Keratinocyte (primary cell): ENCODE measurements at regions not wholly inside any gene's neighbourhood (a gene's known extent, or its start where the extent isn't known, plus 50 kb on each side); places are given as distances from the start of the nearest gene placed in this dataset.

Experiments used
- DNase-seq: peaks from one replicate; pipeline ENCODE4 v3.0.0-alpha.2; 2011; ENCODE audit warnings: low read depth, missing footprints, low spot score
- FAIRE-seq: peaks from 2 replicates; lab custom pipeline; 2011; peaks lifted over from hg19 to GRCh38; lab: Jason Lieb, UNC
- H2AFZ ChIP-seq: 2 replicates; pipeline ENCODE4 v1.6.0; 2012; ENCODE audit warnings: low read length, control low read depth, inconsistent platforms; ENCODE audit not compliant: control insufficient read depth
- H3K27ac ChIP-seq: 2 replicates; pipeline ENCODE4 v1.5.1; 2011; ENCODE audit warnings: low read length; ENCODE audit not compliant: control insufficient read depth, insufficient read depth
- H3K27me3 ChIP-seq: 3 replicates; pipeline ENCODE4 v1.6.0; 2011; ENCODE audit warnings: low read length; ENCODE audit not compliant: control insufficient read depth, insufficient read depth; ENCODE audit errors: extremely low read depth
- H3K36me3 ChIP-seq, 2 experiments: 2 replicates in 1 of 2; 3 replicates in 1 of 2; pipeline ENCODE4 v1.5.1; 2011; ENCODE audit warnings: low read length in 2 of 2, mild to moderate bottlenecking in 1 of 2; ENCODE audit not compliant: control insufficient read depth in 2 of 2, insufficient read depth in 2 of 2; ENCODE audit errors: extremely low read depth in 1 of 2
- H3K4me1 ChIP-seq: 3 replicates; pipeline ENCODE4 v1.5.1; 2011; ENCODE audit warnings: low read length; ENCODE audit not compliant: control insufficient read depth, insufficient read depth; ENCODE audit errors: extremely low read depth
- H3K4me2 ChIP-seq: 3 replicates; pipeline ENCODE4 v1.6.0; 2011; ENCODE audit warnings: low read depth, low read length; ENCODE audit not compliant: control insufficient read depth, insufficient read depth; ENCODE audit errors: extremely low read depth
- H3K4me3 ChIP-seq, 3 experiments: fragments of 200-600 bp in 1 of 3; sonication (generic) in 1 of 3; 2 replicates in 2 of 3; 3 replicates in 1 of 3; pipeline ENCODE4 v1.5.1; 2011 to 2016; ENCODE audit warnings: low read length in 3 of 3, mild to moderate bottlenecking in 3 of 3, control low read depth in 2 of 3, inconsistent platforms in 1 of 3, low read depth in 1 of 3, mixed read lengths in 1 of 3, mixed run types in 1 of 3, moderate library complexity in 1 of 3; ENCODE audit not compliant: control insufficient read depth in 2 of 3, insufficient read depth in 2 of 3; ENCODE audit errors: extremely low read depth in 1 of 3
- H3K79me2 ChIP-seq: 2 replicates; pipeline ENCODE4 v1.6.0; 2012; ENCODE audit warnings: low read length; ENCODE audit not compliant: control insufficient read depth, insufficient read depth
- H3K9ac ChIP-seq: 3 replicates; pipeline ENCODE4 v1.6.0; 2011; ENCODE audit warnings: low read length; ENCODE audit not compliant: control insufficient read depth, insufficient read depth; ENCODE audit errors: extremely low read depth
- H3K9me1 ChIP-seq: 3 replicates; pipeline ENCODE4 v1.6.0; 2011; ENCODE audit warnings: low read length; ENCODE audit not compliant: control insufficient read depth, insufficient read depth; ENCODE audit errors: extremely low read depth
- H3K9me3 ChIP-seq: 2 replicates; pipeline ENCODE4 v1.5.1; 2012; ENCODE audit warnings: low read depth, low read length; ENCODE audit not compliant: control insufficient read depth
- H4K20me1 ChIP-seq: 3 replicates; pipeline ENCODE4 v1.6.0; 2011; ENCODE audit warnings: low read length; ENCODE audit not compliant: control insufficient read depth, insufficient read depth; ENCODE audit errors: extremely low read depth
- EZH2 ChIP-seq: IDR thresholded peaks from one replicate; pipeline ENCODE4 v1.6.1; 2012; ENCODE audit warnings: inconsistent platforms, mild to moderate bottlenecking, low read length, moderate library complexity
- dilution Hi-C: fragments of 300-500 bp; cut with MboI; formaldehyde crosslinking; loops from one replicate; pipeline ENCODE4 v1.7.0; 2020; ENCODE audit warnings: low sequenced_read_pairs; ENCODE audit not compliant: extremely low pct_ligation_motif_present
- TF ChIP-seq, protein P1 (sequence below), 3 experiments: IDR thresholded peaks in 1 of 3; conservative IDR thresholded peaks in 1 of 3; optimal IDR thresholded peaks in 1 of 3; 2 replicates in 2 of 3; 3 replicates in 1 of 3; pipeline versions ENCODE3 to v1.5.1; 2011; ENCODE audit warnings: low read length in 3 of 3, mild to moderate bottlenecking in 3 of 3, moderate library complexity in 2 of 3, control low read depth in 1 of 3, inconsistent platforms in 1 of 3; ENCODE audit not compliant: insufficient read depth in 2 of 3; ENCODE audit errors: extremely low read depth in 1 of 3

GRCh38 chr13:34435338-34435737 is 506.7 kb upstream of the NBEA start:
- dilution Hi-C loops: no loop called here
- TF ChIP-seq, protein P1, sequence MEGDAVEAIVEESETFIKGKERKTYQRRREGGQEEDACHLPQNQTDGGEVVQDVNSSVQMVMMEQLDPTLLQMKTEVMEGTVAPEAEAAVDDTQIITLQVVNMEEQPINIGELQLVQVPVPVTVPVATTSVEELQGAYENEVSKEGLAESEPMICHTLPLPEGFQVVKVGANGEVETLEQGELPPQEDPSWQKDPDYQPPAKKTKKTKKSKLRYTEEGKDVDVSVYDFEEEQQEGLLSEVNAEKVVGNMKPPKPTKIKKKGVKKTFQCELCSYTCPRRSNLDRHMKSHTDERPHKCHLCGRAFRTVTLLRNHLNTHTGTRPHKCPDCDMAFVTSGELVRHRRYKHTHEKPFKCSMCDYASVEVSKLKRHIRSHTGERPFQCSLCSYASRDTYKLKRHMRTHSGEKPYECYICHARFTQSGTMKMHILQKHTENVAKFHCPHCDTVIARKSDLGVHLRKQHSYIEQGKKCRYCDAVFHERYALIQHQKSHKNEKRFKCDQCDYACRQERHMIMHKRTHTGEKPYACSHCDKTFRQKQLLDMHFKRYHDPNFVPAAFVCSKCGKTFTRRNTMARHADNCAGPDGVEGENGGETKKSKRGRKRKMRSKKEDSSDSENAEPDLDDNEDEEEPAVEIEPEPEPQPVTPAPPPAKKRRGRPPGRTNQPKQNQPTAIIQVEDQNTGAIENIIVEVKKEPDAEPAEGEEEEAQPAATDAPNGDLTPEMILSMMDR (optimal IDR thresholded peaks at IDR 0.05 in 1 of 3, IDR thresholded peaks at IDR 0.05 in 1 of 3, conservative IDR thresholded peaks at IDR 0.05 in 1 of 3; ENCODE audit: extremely low read depth in 1 of 3, insufficient read depth in 2 of 3, low read length in 3 of 3): no peak
- TF ChIP-seq EZH2: no peak
- no peaks in the 10 kb centered on the region for H3K9me1 ChIP-seq
- H3K36me3 ChIP-seq: no peaks in the 10 kb centered on the region
- DNase-seq (no peak), FAIRE-seq (no peak)
- no peaks in the 10 kb centered on the region for H3K27me3 ChIP-seq
- H3K4me3 ChIP-seq: no peak overlapping the region
- no peaks in the 10 kb centered on the region for H3K79me2 ChIP-seq
- no peak overlapping the region for H3K27ac ChIP-seq
- H3K4me2 ChIP-seq: no peak overlapping the region
- H3K9me3 ChIP-seq: no peaks in the 10 kb centered on the region
- no peak overlapping the region for H2AFZ ChIP-seq
- H3K9ac ChIP-seq: no peak overlapping the region
- no peaks in the 10 kb centered on the region for H4K20me1 ChIP-seq
- H3K4me1 ChIP-seq: no peaks in the 10 kb centered on the region

DNA sequence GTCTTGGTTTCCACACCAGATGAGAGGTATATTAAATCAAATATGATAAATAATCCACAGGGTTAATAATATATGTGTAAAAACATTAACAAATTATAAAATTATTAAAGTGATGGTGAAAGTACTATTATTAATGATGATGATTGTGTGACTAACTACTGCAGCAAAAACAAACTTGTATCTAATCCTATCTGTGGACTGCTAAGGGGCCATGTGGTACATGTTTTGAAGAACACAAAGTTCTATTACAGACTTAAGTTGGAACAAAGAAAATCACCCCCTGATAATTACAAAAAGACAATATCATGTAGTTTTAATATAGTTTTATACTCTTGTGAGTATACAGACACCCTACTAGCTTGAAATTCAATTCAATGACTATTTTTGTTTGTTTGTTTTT is 504.2 kb upstream of the NBEA start:
- Histone ChIP-seq H3K4me3 (no peak overlapping the region), H3K4me2 (no peak overlapping the region), H3K27me3 (no peaks in the 10 kb centered on the region), H3K27ac (no peak overlapping the region), H3K9ac (no peak overlapping the region), H3K4me1 (no peaks in the 10 kb centered on the region), H3K9me3 (no peaks in the 10 kb centered on the region), H4K20me1 (no peaks in the 10 kb centered on the region), H3K79me2 (no peaks in the 10 kb centered on the region), H2AFZ (no peak overlapping the region), H3K9me1 (no peaks in the 10 kb centered on the region), H3K36me3 (no peaks in the 10 kb centered on the region)
- no peak for TF ChIP-seq EZH2
- TF ChIP-seq, protein P1 (optimal IDR thresholded peaks at IDR 0.05 in 1 of 3, IDR thresholded peaks at IDR 0.05 in 1 of 3, conservative IDR thresholded peaks at IDR 0.05 in 1 of 3; ENCODE audit: extremely low read depth in 1 of 3, insufficient read depth in 2 of 3, low read length in 3 of 3): no peak
- DNase-seq: no peak
- dilution Hi-C loops: no loop called here
- no peak for FAIRE-seq
